Erythroblast (primary cell): ENCODE measurements at regions not wholly inside any gene's neighbourhood (a gene's known extent, or its start where the extent isn't known, plus 50 kb on each side); places are given as distances from the start of the nearest gene placed in this dataset.

Experiments used
- GATA1 ChIP-seq: IDR thresholded peaks from 2 replicates; pipeline ENCODE4 v1.6.1; 2011; ENCODE audit warnings: low read depth, mild to moderate bottlenecking, control low read depth, low read length, moderate library complexity
- POLR2A ChIP-seq: IDR thresholded peaks from 2 replicates; pipeline ENCODE4 v1.6.1; 2011; ENCODE audit warnings: mild to moderate bottlenecking, low read length

DNA sequence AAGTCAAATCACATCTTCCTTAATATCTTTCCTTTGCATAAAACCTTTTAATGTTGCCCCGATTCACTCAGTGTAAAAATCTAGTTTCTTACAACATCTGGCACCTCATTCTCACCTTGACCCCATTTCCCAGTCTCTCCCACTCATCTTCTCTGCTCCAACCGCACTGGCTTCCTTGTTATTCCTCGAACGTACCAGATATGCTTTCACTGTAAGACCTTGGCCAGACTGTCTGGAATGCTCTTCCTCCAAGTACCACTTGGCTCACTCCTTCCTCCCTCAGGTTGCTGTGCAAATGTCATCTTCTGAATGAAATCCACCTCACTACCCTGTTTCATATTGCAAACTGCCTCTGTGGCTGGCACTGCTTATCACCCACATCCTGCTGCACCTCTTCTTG, 433.6 kb downstream of the HAPSTR1 start:
- no peak for TF ChIP-seq POLR2A
- no peak for TF ChIP-seq GATA1
